GM23248 (cell line): ENCODE measurements at regions not wholly inside any gene's neighbourhood (a gene's known extent, or its start where the extent isn't known, plus 50 kb on each side); places are given as distances from the start of the nearest gene placed in this dataset.

ENCODE experiments used
- DNase-seq: peaks from one replicate; pipeline ENCODE4 v3.0.0-alpha.2; 2015
- H2AFZ ChIP-seq: fragments of 200-600 bp; sonication (generic); 2 replicates; pipeline ENCODE4 v1.6.1; 2016; ENCODE audit warnings: antibody characterized with exemption
- H3F3A ChIP-seq: fragments of 200-600 bp; sonication (generic); 2 replicates; pipeline ENCODE4 v1.6.1; 2016; ENCODE audit warnings: mild to moderate bottlenecking, antibody characterized with exemption, mixed run types; ENCODE audit not compliant: insufficient read depth
- H3K27ac ChIP-seq: fragments of 200-600 bp; sonication (generic); 2 replicates; pipeline ENCODE4 v1.5.1; 2016; ENCODE audit warnings: mild to moderate bottlenecking
- H3K27me3 ChIP-seq: fragments of 200-600 bp; sonication (generic); replicated peaks from 2 replicates; pipeline ENCODE4 v1.6.1; 2016; ENCODE audit warnings: mild to moderate bottlenecking; ENCODE audit not compliant: insufficient read depth
- H3K36me3 ChIP-seq: fragments of 200-600 bp; sonication (generic); 2 replicates; pipeline ENCODE4 v1.6.1; 2016; ENCODE audit warnings: low read depth, mild to moderate bottlenecking
- H3K4me1 ChIP-seq: fragments of 200-600 bp; sonication (generic); 2 replicates; pipeline ENCODE4 v1.6.1; 2016; ENCODE audit warnings: mild to moderate bottlenecking; ENCODE audit not compliant: insufficient read depth
- H3K4me2 ChIP-seq: fragments of 200-600 bp; sonication (generic); one replicate; pipeline ENCODE4 v1.6.1; 2016; ENCODE audit warnings: mild to moderate bottlenecking; ENCODE audit not compliant: unreplicated experiment
- H3K4me3 ChIP-seq: fragments of 200-600 bp; sonication (generic); 2 replicates; pipeline ENCODE4 v1.5.1; 2016; ENCODE audit warnings: mild to moderate bottlenecking
- H3K79me2 ChIP-seq: fragments of 200-600 bp; sonication (generic); 2 replicates; pipeline ENCODE4 v1.6.1; 2016; ENCODE audit warnings: mild to moderate bottlenecking; ENCODE audit not compliant: insufficient read depth
- H3K9ac ChIP-seq: fragments of 200-600 bp; sonication (generic); 2 replicates; pipeline ENCODE4 v1.6.1; 2016; ENCODE audit warnings: mild to moderate bottlenecking
- H3K9me2 ChIP-seq: fragments of 200-600 bp; sonication (generic); 2 replicates; pipeline ENCODE4 v1.6.1; 2016; ENCODE audit warnings: mixed run types, mild to moderate bottlenecking, moderate library complexity; ENCODE audit not compliant: insufficient read depth
- H3K9me3 ChIP-seq: fragments of 200-600 bp; sonication (generic); one replicate; pipeline ENCODE4 v1.6.1; 2017; ENCODE audit warnings: low read depth
- H4K20me1 ChIP-seq: fragments of 200-600 bp; sonication (generic); 2 replicates; pipeline ENCODE4 v1.6.0; 2016; ENCODE audit not compliant: insufficient read depth
- EZH2 ChIP-seq: fragments of 200-600 bp; sonication (generic); IDR thresholded peaks from 2 replicates; pipeline ENCODE4 v1.6.1; 2018; ENCODE audit warnings: antibody characterized with exemption, mild to moderate bottlenecking; ENCODE audit not compliant: insufficient read depth, poor library complexity, severe bottlenecking
- EZH2phosphoT487 ChIP-seq: fragments of 200-600 bp; sonication (generic); IDR thresholded peaks from 2 replicates; pipeline ENCODE4 v1.6.1; 2018; ENCODE audit warnings: antibody characterized with exemption, moderate library complexity, mild to moderate bottlenecking, low read depth; ENCODE audit not compliant: insufficient read depth
- WGBS, 2 experiments: methylation state at CpG; one replicate each; pipeline ENCODE4 v1.1.6; 2015 to 2017; ENCODE audit warnings: low lambda C conversion rate in 2 of 2, low coverage in 1 of 2; ENCODE audit errors: missing lambda C conversion rate in 2 of 2; 5-methylcytosine and 5-hydroxymethylcytosine counted together
- in situ Hi-C: fragments of 300-500 bp; cut with MboI; formaldehyde crosslinking; loops from 2 replicates; pipeline ENCODE4 v1.15.0; 2020

DNA sequence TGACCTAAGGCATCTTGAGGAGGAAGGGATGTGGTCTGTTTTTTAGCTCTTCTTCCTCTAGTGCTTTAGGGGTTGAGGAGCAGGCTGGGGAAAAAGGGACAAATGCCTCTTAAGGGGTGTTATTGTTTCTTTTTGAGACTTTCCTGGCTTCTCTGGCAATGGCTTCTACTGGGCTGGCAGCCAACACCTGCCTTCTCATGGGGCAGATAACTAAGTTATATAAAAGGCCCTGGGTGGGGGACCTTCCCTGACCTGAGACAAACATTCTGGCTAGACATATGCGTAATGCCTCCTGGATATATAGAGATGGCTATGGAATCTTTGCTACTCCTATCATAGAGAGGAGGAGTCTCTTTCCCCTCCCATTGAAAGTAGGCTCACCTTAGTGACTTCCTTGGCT lies 179.2 kb upstream of the PROK2 start:
- H3K9me3 ChIP-seq = no peaks in the 10 kb centered on the region
- no peak overlapping the region for H3K4me3 ChIP-seq
- no peak overlapping the region for H3K4me2 ChIP-seq
- 94 to 100% methylated on average over 1 of the region's 1 CpG for WGBS, 2 experiments
- H3K9me2 ChIP-seq = no peaks in the 10 kb centered on the region
- no peaks in the 10 kb centered on the region for H3F3A ChIP-seq
- TF ChIP-seq EZH2phosphoT487 = no peak
- TF ChIP-seq EZH2 = no peak
- no peak overlapping the region for H3K9ac ChIP-seq
- no peaks in the 10 kb centered on the region for H3K27me3 ChIP-seq
- no peak for DNase-seq
- no peak overlapping the region for H2AFZ ChIP-seq
- no peaks in the 10 kb centered on the region for H3K36me3 ChIP-seq
- H4K20me1 ChIP-seq = no peaks in the 10 kb centered on the region
- no peak overlapping the region for H3K27ac ChIP-seq
- H3K4me1 ChIP-seq = peaks cover 5% of the 10 kb centered on the region; the same call in 1 of the 2 replicates
- no peaks in the 10 kb centered on the region for H3K79me2 ChIP-seq
- in situ Hi-C loops = no loop called here

DNA sequence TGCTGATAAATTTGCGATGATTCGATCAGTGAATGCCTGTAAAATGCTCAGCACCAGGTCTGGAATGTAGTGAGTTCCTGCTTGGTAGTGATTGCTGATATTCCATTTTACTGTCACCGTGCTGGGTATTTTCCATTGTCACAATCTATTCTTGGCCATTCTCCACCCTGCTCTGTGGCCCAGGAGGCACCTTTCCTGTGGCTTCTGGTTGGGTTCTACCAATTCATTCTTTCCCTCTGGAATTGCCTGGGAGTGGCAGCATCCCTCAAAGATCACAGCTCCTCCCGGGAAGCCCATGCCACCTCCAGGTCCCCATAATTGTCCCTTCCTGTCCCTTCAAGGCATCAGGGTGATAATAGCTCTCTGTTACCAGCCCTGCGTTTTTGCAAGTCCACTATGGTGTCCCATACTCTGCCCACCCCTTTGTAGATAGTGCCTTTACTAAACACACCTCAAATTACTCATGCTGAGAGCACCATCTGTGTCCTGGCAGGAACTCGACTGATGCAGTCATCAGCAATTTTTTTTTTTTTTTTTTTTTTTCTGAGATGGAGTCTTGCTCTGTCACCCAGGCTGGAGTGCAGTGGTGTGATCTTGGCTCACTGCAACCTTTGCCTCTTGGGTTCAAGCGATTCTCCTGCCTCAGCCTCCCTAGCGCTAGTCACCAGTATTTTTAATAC lies 177.8 kb upstream of the PROK2 start:
- TF ChIP-seq EZH2phosphoT487 (no peak), EZH2 (no peak)
- in situ Hi-C loops = no loop called here

GRCh38 chr3:71961891-71962290 lies 176.9 kb upstream of the PROK2 start:
- peak; percentile 17 for DNase-seq
- H2AFZ ChIP-seq = no peak overlapping the region
- no peaks in the 10 kb centered on the region for H3F3A ChIP-seq
- no peak for TF ChIP-seq EZH2
- TF ChIP-seq EZH2phosphoT487 = no peak
- 96 to 99% methylated on average over 2 of the region's 2 CpGs for WGBS, 2 experiments
- H4K20me1 ChIP-seq = no peaks in the 10 kb centered on the region
- H3K9me3 ChIP-seq = no peaks in the 10 kb centered on the region
- no peak overlapping the region for H3K4me3 ChIP-seq
- no peaks in the 10 kb centered on the region for H3K9me2 ChIP-seq
- no peaks in the 10 kb centered on the region for H3K79me2 ChIP-seq
- H3K27me3 ChIP-seq = no peaks in the 10 kb centered on the region
- H3K4me2 ChIP-seq = no peak overlapping the region
- no peak overlapping the region for H3K27ac ChIP-seq
- peaks cover 5% of the 10 kb centered on the region; the same call in 1 of the 2 replicates for H3K4me1 ChIP-seq
- no peaks in the 10 kb centered on the region for H3K36me3 ChIP-seq
- in situ Hi-C loops = no loop called here
- H3K9ac ChIP-seq = no peak overlapping the region

More for the DNA sequence above, 177.8 kb upstream of the PROK2 start:
- no peak overlapping the region for H3K27ac ChIP-seq
- H3F3A ChIP-seq = no peaks in the 10 kb centered on the region
- H3K9me2 ChIP-seq = no peaks in the 10 kb centered on the region
- H3K27me3 ChIP-seq = no peaks in the 10 kb centered on the region
- WGBS, 2 experiments = 79% methylated on average over 8 of the region's 8 CpGs
- no peak overlapping the region for H2AFZ ChIP-seq
- DNase-seq = peak; percentile 82
- no peak overlapping the region for H3K9ac ChIP-seq
- H3K4me3 ChIP-seq = no peak overlapping the region
- no peaks in the 10 kb centered on the region for H3K79me2 ChIP-seq
- no peaks in the 10 kb centered on the region for H3K9me3 ChIP-seq
- no peak overlapping the region for H3K4me2 ChIP-seq
- no peaks in the 10 kb centered on the region for H4K20me1 ChIP-seq
- H3K36me3 ChIP-seq = no peaks in the 10 kb centered on the region
- H3K4me1 ChIP-seq = peaks cover 5% of the 10 kb centered on the region; the same call in 1 of the 2 replicates

GRCh38 chr3:71961378-71961777 lies 176.4 kb upstream of the PROK2 start:
- no peaks in the 10 kb centered on the region for H3K9me2 ChIP-seq
- WGBS, 2 experiments = 62 to 95% methylated on average over 2 of the region's 2 CpGs
- no peaks in the 10 kb centered on the region for H3K9me3 ChIP-seq
- in situ Hi-C loops = no loop called here
- no peaks in the 10 kb centered on the region for H3K79me2 ChIP-seq
- TF ChIP-seq EZH2phosphoT487 = no peak
- peaks cover 5% of the 10 kb centered on the region; the same call in 1 of the 2 replicates for H3K4me1 ChIP-seq
- H3K9ac ChIP-seq = no peak overlapping the region
- H3F3A ChIP-seq = no peaks in the 10 kb centered on the region
- no peak overlapping the region for H2AFZ ChIP-seq
- H3K4me3 ChIP-seq = no peak overlapping the region
- H3K36me3 ChIP-seq = no peaks in the 10 kb centered on the region
- H3K27me3 ChIP-seq = no peaks in the 10 kb centered on the region
- no peaks in the 10 kb centered on the region for H4K20me1 ChIP-seq
- no peak overlapping the region for H3K4me2 ChIP-seq
- no peak for DNase-seq
- no peak overlapping the region for H3K27ac ChIP-seq

DNA sequence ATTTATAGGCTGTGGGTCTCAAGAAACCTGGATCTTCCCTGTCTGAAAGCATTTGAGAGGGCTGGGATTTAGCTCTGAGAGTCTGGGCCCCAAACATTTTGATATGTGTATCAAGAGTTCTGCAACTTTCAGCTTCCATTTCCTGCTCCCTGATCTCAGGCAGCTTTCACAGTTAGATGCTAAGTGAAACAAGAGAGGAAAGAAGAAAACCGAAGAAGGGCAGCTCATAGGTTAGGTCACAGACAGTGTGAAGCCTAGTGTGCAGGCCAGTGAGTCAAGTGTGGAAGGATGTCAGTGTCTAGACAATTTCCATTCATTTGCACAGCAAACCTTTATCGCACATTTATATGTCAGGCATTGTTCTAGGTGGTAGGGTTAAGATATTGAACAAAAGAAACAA lies 173.6 kb upstream of the PROK2 start:
- no peak overlapping the region for H3K4me3 ChIP-seq
- H3K36me3 ChIP-seq = no peaks in the 10 kb centered on the region
- no peak overlapping the region for H3K4me2 ChIP-seq
- H3K9me3 ChIP-seq = no peaks in the 10 kb centered on the region
- H2AFZ ChIP-seq = no peak overlapping the region
- no peaks in the 10 kb centered on the region for H3K79me2 ChIP-seq
- in situ Hi-C loops = loop anchor here (10.0 kb wide), 2 partner anchors 306 to 866 kb away; no protein-coding TSS in a partner anchor
- H3K9me2 ChIP-seq = no peaks in the 10 kb centered on the region
- 78 to 79% methylated on average over 2 of the region's 2 CpGs for WGBS, 2 experiments
- H4K20me1 ChIP-seq = no peaks in the 10 kb centered on the region
- no peaks in the 10 kb centered on the region for H3K27me3 ChIP-seq
- TF ChIP-seq EZH2phosphoT487 (no peak), EZH2 (no peak)
- no peak overlapping the region for H3K27ac ChIP-seq
- H3K9ac ChIP-seq = no peak overlapping the region
- H3K4me1 ChIP-seq = peaks cover 9% of the 10 kb centered on the region
- DNase-seq = no peak
- H3F3A ChIP-seq = no peaks in the 10 kb centered on the region
